ENCODE measurements at regions not wholly inside any gene's neighbourhood (a gene's known extent, or its start where the extent isn't known, plus 50 kb on each side); places are given as distances from the start of the nearest gene placed in this dataset.
"Not testable (repeated sequence)": the region's sequence is repeated elsewhere in the genome, so short reads cannot be mapped to it uniquely, and the experiment has no call there.

DNA sequence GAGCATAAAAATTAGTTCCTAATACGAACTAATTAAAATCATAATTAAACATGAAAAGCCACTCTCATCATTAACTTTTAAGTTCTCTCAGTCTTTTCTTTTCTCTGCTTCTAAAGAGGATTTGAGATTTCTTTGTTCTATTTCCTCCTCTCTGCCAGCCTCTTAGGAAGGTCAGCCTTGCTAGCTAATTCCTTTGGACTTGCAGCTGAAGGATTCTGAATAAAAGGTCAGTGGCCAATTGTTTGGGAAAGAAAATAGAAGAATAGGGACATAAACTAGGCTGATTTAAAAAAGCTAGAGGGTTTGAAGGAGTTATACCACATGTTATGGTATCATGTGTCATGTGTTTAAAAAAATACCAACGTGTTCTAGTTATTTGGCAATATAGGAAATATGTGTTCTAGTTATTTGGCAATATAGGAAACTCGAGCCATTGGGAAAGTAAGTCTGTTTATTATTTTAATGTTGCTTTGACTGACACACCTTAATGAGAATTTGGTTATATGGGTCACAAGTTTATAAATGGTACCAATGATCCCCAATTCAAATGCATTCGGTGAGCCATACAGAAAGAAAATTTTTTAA is 1668.7 kb upstream of the PCDH7 start:
- DNase-seq: no peak

DNA sequence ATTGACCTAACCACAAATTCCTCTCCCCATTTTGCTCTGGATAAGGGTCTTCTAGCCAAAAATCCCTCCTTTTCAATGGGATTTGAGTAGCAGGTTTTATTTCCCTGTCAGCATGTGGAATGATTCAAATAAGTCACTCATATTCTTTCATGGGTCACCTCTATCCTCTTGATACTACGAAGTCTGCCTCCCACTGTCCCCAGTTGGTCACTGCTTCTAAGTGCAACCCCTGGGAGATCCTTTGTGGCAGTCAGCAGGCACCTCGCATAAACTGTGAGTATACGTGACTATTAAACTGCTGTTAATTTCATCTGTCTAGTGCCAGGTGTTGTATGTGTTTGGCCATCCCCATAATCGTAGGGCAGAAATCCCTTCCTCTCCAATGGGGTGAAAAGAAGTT is 1667.9 kb upstream of the PCDH7 start:
- DNase-seq: no peak

DNA sequence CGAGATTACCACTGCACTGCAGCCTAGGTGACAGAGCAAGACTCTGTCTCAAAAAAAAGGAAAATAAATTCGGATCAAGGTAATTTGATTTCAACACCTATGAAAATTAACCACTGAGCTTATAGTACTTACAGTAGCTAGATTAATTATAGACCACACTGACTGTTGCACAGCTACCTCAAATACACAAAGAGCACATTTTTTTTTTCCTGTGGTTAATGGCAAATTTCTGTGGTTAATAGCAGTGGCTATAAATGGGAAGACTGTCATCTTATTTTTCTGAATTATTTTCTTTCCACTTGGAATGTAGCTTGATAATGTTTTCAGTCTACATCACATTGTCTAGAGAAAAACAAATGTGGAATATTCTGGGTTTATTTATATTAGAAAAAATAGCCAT is 1661.6 kb upstream of the PCDH7 start:
- no peak for DNase-seq

DNA sequence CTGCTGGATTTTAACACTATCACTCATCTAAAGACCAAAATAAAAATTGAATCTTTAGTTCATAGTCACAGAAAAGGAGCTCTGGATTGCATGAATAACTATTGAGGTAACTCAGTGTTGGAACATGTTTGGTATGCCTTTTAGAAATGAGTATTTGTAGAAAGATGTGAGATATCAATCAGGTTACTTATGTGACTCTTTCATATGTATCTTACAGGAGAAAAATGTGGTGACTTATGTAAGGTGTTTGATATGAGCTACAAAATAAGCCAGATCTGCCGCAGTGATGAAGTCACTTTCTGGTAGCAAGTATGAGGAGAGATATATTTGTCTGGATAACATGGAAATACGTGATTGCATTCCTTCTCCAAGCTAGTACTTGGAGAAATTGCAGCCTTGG is 1653.3 kb upstream of the PCDH7 start:
- no peak for DNase-seq

DNA sequence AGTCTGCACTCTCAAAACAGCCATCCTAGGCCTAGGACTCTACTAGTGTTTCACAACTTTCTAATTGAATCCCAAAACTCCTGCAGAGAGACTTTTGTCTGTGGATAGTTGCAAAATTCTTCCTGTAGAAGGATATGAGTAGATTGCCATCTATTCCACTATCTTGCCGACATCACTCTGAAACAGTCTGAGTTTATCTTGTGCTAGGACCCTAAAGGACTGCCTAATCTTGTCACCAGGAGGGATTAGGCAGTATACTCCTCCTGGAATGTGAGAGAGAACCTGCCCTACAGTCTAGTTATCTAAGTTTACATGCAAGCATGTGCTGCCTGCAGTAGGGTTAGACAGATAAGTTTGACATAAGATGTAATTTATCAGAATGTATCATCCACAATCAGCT is 1646.6 kb upstream of the PCDH7 start:
- DNase-seq: no peak

DNA sequence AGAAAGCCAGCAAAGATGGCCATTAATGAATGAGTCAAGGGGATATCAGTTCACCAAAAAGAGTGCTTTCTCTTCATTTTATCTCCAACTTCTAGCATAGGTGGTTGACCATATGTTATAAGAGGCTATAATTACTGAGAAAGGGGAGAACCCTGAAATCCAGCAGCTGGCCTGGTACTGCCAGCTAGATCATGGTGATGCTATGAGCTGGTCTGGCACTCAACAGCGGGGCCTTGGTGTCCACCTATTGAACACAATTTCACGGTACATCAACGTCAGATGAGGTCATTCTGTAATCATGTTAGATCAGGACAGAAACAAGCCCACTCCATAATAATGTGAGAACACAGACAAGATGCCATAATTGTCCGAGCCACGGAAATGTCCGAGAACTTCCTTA is 1644.8 kb upstream of the PCDH7 start:
- no peak for DNase-seq

DNA sequence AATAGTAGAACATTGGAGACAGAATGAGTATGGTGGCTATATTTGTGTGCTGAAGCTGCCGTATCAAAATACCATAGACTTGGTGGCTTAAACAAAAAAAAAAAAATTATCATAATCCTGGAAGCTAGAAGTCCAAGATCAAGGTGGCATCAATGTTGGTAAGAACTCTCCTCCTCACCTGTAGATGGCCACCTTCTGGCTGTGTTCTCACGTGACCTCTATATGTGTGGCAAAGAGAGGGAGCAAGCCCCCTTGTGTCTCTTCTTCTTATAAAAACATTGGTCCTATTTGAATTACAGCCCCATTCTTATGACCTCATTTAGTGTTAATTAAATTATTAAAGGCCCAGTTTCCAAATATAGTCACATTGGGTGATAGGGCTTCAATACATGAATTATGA is 1640.9 kb upstream of the PCDH7 start:
- DNase-seq: no peak

DNA sequence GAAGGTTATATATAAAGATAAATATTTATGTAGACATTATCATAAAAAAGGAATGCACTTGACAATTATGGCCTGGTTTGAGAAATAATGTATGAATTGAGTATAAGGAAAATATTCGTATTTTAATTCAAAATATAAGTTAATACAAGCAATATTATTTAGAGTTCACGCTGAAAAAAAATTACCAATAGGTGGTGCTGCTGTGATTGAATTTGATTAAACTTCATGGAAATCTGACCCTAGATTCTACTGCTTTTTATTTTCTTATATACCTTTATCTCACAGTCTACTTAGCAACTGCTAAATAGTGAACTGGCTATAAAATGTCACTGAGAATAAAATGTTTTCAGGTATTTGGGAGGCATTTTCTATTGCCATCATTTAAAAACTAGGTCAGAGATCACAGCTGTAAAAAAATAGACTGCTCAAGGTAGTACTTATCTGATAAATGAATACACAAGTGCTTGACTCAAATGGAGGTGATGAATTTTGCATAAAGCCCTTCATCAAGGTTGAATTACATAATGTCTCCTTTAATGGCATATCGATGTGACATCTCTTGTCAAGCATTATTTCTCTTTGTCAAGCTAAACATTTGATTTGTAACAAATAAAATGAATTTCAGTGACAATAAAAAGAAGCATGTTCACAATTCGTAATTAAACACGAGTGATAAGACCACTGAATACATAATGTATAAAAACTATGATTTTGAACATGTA is 1638.8 kb upstream of the PCDH7 start:
- DNase-seq: no peak

DNA sequence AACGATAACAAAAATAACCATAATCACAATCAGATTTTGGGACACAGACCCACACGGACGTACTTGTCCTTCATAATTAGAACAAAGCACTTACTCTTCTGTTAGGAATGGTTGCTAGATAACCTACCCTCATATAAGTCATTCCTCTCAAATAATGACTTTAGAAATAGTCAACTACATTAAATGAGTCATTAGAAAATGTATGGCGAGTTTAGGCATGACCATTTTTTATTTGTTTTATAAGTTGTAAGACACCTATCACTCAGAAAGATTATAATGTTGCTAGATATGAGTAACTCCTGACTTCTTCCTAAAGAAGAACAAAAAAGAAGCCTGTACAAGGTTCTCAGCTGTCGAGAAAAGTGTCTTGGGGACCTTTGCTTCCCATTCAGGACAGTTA is 1637.5 kb upstream of the PCDH7 start:
- no peak for DNase-seq

DNA sequence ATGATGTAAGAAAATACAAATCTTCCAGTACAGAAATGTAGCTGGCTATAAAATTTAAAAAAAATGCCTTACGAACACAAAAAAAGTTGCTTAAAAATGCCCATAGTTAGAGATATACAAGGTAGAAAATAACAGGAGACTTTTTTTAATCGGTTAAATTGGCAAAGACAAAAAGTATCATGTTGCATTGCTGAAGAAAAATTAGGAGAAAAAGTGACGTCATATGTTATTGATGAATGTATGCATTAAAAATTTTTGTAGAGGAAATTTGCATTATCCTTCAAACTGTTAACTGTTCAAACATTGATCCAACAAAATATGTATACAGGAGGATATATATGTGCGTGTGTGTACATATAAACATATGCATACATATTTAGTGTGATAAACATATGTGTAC is 1634.4 kb upstream of the PCDH7 start:
- no peak for DNase-seq

DNA sequence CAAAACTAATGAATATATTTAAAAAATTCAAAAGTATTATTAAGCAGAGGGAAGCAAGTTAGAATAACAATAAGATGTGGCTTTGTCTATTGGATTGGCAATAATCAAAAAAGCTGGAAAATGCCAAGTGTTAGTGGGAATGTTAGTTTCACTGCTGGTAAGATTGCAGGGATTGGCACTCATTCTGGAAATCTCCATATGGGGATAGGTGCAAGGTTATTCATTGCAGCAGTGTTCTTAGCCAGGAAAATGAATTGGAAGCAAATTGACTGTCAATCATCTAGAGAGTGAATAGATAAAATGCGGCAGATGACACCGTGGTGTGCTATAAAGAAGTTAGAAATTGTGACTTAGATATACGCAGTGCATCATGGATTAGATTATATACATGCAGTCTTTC is 1615.5 kb upstream of the PCDH7 start:
- no peak for DNase-seq

DNA sequence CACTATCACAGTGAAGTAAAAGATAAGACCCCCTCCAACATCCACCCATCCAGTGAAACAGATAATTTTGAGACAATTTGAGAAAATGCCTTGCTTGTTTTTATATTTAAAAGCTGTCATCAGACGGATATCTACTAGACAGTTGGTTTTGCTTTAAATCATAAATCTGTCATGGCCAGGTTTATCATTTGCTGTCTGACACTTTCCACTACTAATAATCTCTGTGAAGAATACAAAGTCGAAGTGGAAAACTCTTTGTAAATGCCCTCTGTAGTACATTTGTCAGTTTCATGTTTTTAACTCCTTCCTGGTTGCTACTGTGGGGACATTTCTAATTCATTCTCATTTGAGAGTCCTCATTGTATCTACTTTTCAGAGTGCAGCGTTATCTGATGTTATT is 1606.2 kb upstream of the PCDH7 start:
- DNase-seq: no peak

DNA sequence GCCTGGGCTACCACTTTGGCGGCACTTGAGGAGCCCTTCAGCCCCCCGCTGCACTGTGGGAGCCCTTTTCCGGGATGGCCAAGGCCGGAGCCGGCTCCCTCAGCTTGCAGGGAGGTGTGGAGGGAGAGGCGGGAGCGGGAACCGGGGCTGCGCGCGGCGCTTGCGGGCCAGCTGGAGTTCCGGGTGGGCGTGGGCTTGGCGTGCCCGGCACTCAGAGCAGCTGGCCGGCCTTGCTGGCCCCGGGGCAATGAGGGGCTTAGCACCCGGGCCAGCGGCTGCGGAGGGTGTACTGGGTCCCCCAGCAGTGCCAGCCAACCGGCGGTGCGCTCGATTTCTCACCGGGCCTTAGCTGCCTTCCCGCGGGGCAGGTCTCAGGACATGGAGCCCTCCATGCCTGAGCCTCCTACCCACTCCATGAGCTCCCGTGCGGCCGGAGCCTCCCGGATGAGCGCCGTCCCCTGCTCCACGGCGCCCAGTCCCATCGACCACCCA is 1602.9 kb upstream of the PCDH7 start:
- DNase-seq: not testable (repeated sequence)

DNA sequence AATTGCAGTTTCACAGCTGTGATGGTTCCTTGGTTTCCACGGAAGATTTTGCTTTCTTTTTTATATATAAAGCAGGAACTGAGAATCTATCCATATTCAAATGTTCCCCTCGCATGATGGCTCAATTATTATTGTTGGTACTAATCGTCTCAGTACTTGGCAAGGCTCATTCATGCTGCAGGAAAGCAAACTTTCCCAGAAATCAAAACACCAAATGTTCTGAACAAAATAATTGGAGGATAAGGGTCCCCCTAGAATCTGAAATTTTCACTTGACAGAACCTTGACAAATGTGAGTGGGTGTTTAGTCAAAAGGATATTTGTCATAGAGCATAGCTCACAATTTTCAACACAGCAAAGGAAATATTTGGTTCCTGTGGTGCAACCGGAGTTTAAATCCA is 1598.6 kb upstream of the PCDH7 start:
- no peak for DNase-seq

DNA sequence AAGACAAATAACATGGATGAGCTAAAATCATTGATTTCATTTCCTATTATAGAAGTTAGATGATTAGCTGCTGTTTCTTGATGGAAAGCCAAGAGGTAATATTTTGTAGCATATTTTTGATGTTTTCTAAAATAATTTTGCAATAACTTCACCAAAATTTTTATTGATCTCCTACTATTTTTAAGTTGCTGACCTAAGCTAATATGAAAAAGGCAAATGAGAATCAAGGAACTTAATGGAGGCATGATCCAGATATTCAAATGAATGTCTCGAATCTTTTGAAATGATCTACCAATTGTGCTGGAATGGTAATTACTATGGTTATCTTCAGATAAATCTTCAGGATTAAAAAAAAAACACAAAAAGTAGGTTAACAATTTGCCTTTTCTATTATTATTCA is 1591.4 kb upstream of the PCDH7 start:
- DNase-seq: no peak

DNA sequence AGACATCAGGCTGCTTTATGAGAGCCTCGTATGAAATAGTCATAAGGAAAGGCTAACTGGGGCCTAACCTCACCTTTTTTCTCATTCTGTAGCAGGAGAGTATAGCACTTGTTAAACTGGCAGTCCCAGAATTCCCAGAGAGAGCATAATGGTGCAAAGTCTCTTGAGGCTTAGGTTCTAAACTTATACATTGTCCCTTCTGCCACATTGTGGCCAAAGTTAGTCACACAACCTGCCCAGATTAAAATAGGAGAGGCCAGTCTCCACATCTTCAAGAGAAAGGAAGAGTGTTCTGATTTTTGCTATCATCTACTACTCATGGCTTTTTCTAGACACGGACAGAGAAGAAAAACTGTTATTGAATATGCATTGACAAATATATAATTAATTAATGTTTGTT is 1588.9 kb upstream of the PCDH7 start:
- no peak for DNase-seq

DNA sequence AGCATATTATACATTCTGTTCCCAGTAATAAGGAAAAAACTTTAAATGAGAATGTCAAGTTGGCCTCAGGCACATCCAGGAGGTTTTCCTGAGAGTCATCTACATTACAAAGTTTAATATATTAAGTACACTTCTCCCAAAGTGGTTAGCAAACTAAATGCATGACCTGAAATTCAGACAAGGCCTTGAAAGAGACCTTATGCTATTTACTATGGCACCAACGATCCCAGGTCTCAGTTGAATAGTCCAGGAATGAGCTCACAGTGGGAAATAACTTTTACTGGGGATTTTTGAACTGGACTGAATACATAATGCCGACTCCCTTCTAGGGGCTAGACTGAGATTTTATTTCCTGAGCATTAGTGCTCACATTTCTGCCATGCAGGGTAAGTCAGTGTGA is 1577.5 kb upstream of the PCDH7 start:
- no peak for DNase-seq

DNA sequence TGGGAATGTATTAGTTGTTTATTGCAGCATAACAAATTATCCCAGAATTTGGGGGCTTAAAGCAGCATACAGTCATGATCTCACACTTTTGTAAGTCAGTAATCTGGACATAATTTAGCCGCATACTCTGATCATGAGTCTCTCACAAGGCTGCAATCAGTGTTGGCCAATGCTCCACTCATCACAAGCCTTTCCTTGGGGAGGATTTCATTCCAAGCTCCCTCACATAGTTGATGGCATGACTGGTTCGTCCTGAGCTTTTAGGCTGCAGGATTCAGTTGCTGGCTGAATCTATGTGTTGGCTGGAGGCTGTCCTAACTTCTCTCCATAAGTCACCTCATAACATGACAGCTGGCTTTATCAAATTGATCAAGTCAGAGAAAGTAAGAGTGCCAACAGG is 1568.6 kb upstream of the PCDH7 start:
- DNase-seq: no peak

DNA sequence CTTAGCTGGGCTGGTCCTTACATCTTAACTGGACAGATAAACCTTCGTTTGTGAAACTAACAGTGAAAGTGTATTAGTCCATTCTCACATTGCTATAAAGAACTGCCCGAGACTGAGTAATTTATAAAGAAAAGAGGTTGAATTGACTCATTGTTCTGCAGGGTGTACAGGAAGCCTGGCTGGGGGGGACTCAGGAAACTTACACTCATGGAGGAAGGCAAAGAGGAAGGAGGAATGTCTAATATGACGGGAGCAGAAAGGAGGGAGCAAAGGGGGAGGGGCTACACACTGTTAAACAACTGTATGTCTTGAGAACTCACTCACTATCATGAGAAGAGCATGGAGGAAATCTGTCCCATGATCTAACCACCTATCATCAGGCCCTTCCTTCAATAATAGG is 1566.5 kb upstream of the PCDH7 start:
- DNase-seq: no peak

DNA sequence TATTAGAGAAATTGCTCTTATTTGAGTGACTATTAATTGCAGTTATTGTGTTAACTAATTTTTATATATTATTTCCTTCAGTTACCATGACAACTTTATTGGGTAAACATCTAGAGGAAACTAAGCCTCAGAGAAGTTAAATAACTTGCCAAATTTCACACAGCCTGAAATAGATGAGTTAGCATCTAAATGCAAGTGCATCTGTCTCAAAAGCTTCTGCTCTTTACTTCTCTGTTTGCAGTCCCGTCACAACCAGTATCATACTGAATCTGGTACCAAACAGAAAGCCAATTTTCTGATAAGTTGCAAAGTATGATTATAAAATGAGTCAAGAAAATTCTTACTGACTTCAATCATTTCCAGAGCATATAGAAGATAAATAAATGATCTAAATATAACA is 1544.9 kb upstream of the PCDH7 start:
- DNase-seq: no peak

DNA sequence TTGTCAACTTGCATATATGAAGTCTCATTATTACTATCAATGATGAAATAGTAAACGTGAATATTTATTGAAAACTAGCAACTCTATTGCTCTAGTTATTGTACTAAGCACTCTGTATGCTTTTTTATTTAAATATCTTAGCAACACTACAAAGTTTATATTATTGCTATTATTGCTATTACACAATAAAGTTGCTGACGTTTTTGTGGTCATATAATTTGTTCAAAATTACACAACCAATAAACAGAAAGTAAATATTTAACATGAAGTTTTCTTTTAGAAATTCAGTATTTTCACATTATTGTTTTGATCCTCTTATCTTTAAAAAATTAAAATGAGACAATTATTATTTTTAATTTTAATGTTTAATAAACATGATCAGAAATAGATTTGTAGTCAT is 1521.1 kb upstream of the PCDH7 start:
- no peak for DNase-seq

DNA sequence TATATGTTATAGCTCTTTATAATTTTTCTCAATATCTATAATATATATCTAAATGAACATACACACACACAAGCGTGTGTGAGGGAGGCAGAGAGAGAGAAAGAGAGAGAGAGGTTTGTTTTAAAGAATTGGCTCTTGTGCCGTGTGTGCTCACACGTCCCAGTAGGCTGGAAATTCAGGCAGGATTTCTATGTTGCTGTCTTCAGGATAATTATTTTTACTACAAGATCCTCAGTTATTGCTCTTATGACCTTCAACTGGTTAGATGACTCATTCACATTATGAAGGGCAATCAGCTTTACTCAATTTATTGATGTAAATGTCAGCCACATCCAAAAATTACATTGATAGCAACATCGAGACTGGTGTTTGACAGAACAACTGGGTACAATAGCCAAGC is 1520.7 kb upstream of the PCDH7 start:
- DNase-seq: no peak

DNA sequence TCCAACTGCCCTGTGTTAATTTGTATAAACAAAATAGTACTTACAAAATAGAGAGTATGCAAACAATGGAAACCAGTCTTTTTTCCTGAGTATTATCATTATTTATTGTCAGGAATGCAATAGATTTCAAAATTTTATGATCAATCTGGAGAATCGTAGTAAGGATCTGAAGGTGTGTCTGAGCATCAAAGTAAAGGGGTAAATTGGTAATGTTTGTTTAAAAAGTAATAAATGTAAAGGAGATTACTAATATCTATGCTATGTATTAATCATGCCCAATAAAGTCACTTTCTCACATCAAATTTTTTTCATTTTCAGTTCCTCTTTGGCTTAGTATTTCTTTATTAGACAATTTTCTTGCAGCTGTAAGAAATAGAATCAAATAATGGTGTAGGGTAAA is 1507.1 kb upstream of the PCDH7 start:
- no peak for DNase-seq

DNA sequence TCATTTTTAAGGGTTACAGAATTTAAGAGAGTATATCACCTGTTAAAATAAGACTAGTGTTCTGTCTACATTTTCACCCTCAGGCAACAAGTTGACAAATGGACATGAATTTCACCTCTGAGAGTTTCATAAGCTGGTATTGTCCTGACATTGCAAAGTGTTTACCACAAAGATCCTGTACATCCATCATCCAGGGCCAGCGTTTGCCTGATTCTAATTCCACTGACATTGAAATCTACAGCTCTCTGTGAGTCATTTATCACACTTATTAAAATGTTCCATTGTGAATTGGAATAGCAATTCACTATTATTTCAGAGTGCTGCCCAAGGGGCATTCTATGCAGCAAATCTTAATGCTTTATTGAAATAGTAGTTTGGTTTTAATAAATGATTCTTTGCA is 1499.4 kb upstream of the PCDH7 start:
- DNase-seq: no peak

DNA sequence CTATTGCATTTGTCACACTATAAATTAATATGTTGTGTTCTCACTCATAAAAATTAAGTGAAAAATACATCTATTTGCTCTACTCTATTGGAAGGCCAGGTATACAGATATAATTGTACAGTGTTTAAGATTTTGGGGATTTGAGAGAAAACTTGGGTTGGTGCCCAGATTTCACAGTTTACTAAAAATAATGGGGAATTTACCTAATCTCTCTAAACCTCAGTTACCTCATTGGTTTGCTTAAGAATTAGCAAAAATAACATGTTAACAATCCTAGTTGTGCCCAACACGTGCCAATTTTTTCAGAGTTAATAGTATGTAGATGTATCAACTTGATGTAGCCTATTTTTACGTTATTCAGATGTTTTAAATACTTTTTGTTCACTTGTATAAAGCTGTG is 1495.3 kb upstream of the PCDH7 start:
- DNase-seq: no peak

All from activated effector memory CD4-positive, alpha-beta T cell treated with anti-CD3 and anti-CD28 coated beads, Interleukin-2, amount 50 U/mL, for 16 hours (primary cell).